DMS153 treated with DMSO at 0.1 percent for 48 hours (cell line): ENCODE measurements at regions not wholly inside any gene's neighbourhood (a gene's known extent, or its start where the extent isn't known, plus 50 kb on each side); places are given as distances from the start of the nearest gene placed in this dataset.

Experiments
- DNase-seq: peaks from one replicate; lab custom pipeline; 2025; ENCODE audit not compliant: unreplicated experiment; lab: John Stamatoyannopoulos, UW

DNA sequence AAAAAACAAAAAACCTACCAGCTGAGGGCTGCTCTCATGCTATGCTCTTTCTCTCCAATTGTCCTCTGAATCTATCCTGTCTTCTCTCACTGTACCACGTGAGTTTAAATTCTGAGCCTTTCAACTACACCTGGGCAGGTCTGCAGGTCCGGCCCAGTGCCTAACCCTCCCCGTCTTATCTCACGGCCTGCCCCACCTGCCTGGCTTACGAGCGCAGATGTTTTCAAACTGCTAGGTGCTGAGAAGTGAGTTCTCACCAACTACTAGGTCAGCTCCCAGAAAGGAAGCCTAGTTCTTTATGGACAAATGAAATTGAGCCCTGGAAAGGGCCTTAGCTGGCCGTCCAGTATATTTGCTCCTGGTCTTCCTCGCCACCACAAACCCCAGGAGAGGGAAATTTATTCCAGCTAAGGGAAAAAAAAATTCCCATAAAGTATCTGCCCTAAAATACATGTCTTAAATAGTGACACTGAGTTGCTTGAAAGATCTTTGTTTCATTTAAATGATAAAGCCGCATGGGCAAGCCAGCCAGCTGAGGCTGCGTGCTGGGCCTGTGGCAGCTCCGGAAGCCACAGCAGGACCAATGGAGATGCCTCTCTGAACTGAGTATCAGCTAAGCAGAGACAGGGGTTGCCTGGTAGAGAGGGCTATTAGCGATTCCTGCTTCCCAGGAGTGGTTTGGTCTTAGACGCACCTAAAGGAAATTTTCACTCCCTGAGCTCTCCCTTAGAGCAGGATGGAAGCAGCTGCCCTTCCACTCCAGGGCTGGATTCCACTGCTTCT lies 92.5 kb upstream of the NCK2 start:
- no peak for DNase-seq

DNA sequence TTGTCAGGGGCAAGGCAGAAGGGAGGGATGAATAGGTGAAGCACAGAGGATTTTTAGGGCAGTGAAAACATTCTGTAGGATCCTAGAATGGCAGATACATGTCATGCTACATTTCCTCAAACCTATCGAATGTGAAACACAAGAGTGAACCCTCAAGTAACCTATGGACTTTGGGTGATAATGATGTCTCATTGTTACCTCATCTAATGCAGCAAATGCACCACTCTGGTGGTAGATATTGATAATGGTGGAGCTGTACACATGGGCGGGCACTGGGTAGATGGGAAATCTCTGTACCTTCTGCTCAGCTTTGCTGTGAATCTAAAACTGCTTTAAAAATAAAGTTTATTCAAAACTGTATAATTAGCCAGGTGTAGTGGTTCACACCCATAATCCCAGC lies 95.2 kb upstream of the NCK2 start:
- no peak for DNase-seq

DNA sequence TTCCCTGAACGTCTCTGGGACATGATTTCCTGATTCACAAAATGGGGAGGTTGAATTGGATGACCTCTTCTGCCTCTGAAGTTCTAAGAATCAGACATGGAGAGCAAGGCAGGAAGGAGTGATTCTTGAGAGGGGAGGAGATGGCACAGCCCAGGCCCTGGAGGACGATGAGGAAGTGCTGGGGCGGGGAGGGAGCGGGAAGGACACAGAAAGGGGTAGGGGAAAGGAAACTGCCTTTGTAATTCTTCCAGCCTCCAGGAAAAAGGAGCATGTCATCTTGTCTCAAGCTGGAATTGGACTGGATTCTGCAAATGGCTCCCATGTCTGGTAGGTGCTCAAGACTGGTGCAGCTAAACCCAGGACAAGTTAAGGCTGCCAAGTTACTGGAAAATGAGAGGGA lies 97.0 kb upstream of the NCK2 start:
- DNase-seq = no peak

DNA sequence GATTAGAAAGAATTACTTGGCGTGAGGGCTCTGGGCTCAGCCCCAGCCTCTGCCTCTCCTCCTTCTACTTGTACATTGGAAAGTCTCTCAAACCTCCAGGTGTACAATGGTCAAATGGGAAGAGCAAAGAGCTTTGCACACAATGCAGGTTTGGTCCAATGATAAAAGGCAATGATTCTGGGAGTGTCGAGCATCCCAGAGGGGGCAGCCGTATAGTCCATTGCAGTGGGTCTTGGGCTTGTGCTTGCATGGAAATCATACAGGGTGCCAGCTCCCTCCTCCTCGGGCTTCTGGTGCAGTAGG lies 98.0 kb upstream of the NCK2 start:
- DNase-seq = no peak

DNA sequence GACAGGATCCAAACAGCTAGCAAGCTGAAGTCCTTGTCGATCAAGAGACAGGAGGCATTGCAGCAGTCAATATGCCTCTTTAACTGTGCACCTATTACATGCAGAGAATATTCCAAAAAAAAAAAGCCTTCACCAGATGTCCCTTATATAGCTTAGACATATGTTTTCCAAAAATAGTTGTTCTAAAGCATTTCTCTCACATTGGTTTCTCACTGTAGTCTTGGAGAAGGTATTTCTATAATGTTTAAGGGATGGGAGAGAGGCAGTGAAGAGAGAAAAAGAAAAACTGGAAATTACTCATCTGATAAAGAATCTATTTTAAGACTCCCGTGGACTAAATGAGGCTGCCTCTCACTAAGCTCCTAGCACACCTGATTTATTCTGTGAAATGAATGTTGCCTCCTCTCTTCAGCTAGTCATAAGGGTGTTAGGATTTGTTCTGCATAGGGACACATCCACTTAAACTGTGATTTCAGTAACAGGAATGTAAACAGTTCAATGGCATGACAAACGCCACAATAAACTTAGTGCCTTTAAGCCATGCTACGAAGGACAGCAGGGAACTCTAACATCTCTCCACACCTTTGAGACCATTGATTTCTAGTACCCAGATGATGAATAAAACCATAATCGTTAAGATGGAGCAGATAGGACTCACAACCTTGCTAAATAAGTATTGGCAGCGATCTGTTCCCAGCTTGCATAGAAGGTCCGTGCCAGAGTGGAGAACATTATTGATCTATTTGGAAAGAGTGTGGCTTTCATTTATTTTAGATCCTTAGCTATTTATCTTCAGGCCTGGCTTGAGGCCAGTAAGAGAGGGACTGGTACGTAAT lies 98.6 kb upstream of the NCK2 start:
- DNase-seq = peak; percentile 2

DNA sequence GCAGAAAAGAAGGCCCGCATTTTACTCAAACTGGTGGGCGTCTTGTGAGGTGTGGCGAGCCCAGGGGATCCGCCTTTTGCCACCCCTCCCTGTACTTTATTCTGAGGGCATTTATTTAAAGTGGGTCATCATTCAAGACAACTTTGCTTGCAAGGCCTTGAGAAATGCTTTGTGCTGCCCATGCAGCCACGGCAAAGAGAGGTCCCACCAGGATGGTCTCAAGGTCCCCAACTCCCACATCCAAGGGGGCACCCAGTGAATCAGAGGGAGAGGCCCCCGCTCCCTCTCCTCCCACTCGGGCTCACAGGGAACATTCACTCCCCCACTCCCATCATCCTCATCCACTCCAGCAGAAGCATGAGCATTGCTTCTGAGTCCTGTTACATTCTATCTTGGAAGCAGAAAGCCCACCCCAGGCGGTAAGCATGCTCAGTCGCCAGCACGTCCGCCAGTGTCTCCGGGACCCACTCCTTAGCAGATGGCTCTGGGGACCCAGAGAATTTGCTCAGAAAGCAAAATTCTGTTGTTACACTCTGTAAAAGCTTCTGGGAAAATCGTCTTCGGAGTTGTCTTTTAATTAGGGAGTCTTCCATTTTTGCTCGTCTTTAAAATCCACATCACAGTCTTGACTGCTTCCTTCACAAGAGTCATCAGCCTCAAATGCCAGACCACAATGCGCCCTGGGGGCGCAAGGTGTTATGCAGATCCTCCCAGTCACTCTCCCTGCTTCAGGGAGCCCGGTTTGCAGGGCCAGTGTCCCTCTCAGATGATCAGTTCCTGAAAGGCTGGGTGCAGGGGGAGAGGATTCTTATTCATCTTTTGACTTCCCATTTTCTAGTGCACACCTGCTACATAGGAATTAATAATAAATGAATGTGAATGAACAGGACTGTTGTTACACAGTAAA lies 99.4 kb upstream of the NCK2 start:
- no peak for DNase-seq

DNA sequence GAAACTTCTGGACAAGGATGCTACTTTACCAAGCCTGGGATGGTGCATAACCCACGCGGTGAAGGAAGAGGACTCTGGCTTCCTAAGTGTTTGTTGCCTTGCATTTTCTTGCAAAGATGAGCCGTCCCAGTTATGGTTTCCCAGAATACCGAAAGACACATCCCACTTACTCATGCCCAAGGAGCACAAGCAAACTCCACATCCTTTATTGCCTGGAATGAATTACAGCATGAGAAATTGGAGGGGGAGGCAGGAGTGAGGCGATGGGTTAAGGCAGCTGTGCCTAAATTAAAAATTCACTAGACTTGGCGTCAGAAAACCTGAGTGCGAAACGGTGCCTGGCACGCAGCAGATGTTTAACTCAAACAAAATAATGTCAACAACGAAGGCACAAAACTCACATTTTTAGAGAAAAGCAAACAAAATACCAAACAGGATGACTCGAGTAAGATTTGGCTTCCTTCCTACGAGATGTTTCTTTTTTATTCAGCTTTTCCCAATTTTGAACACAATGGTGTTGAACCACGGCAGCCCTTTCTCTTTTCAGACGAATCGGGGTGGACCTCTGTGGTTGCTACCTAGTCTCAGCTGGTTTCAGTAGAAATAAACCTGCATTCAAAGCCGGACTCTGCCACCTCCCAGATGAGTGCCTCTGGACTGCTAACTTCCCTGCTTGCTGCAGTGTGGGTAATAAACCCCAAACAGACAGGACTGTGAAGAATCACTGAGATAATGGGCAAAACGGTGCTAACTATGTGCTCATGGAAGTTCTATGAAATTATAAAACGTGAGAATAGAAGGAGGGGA lies 100.3 kb upstream of the NCK2 start:
- DNase-seq = no peak

DNA sequence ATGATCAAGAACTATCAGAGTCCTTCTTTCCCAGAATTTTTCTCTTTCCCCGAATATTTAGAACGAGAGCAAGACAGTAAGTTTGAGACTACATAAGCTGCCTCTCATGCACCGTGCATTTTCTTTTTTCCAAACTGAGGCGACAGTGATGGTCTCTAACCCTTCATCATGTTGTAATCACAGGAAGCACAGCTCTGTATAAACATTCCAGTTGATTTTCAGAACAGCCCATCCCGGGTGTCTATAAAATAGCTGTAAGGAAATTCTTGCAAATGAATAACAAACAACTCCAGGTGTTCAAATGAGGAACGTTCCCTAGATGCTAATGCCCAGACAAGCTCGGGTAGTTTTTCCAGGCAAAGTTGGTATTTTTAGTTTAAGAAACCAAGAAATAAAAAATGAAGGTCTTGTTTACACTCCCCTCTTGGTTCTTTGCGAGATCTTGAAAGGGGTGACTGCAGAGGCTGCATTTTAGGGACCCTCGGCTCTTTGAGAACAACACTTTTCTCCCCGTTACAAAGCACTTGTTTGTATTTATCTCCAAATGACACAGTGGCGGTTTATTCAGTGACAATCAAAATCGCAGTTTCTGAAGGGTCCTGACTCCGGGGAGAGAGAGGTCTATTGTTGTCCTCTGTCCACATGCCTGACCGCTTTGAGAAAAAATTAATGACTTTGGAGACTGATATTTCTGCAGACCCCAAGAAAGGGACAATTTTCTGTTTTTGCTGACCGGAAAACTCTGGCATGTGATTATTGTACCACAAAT lies 101.1 kb upstream of the NCK2 start:
- no peak for DNase-seq

DNA sequence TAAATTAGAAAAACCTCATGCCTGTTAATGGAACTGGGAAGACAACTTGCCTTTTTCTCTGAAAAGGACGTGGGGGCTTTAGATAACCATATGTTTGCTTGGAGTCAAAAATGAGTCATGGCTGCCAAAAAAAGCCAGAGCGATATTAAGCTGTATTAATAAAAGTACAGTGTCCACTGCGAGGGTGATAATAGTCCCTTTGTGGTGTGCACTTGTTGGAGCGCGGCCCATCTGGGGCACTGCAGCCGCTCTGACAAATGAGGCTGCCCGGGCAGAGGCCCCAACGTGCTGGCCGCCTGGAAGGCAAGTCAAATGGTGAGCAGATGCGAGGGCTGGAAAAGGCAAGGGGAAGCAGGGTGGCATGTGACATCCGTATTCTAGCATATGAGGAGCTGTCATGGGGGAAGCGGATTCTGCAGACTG lies 103.3 kb upstream of the NCK2 start:
- DNase-seq = no peak

DNA sequence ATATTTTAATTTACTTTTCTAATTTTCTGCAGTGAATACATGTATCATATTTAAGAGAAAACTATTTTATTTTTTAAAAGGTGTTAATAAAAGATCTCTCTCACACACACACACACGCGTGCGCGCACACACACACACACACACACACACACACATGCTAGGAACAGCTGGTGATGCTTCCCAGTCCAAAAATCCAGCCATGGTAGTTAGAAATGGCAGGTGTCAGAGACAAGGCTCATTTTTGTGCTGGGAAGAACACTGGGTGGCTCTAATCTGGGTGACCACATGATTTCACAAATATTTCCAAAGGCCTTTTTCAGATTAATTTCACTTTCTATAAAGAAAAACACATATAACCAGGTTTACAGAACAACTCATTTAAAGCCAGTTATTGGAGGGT lies 104.5 kb upstream of the NCK2 start:
- no peak for DNase-seq

DNA sequence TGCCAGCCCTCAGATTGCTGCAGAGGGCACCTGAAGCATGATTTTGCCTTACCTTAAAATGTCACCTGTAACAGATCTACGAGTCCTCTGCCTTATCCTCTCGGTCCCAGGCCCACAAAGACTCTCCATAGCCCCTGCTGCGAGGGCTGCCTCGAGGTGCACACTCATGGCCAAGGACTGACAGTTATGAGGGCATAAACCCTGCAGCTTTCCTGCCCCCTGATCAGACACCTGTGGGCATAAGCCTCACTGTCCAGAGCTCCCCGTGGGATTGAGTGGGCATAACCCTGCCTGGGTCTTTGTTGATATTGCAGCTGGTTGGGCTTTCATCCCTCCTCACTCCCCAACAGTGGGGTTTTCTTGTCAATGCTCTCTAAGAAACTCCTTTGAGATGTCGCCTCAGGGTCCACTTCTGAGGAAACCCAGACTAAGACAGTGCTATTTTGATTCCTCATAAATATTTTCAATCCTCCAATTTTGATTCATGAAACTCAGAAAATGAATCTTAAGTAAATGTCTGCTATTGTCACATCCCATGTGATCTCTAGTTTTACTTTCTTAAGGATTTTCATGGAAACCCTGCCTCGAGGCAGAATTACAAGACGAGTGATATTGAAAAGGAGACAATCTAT lies 108.5 kb upstream of the NCK2 start:
- DNase-seq = no peak

DNA sequence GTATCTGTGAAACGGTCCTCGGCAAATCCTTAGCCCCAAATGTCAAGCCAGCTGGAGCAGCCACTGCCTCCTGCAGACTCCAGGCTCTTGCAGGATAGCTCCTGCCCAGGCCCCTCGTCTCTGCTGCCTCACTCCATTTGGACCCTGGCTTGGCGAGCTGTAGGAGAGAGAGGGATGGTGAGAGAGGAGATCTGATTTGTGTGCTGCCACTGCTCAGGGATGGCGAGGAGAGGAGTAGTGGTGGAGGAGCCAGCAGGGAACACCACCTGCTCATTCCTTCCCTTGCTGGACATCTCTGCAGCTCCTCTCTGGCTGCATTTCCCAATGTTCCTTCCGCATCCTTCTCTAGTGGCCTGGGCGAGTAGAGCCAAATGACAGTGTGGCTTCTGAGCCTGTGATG lies 109.1 kb upstream of the NCK2 start:
- DNase-seq = no peak

DNA sequence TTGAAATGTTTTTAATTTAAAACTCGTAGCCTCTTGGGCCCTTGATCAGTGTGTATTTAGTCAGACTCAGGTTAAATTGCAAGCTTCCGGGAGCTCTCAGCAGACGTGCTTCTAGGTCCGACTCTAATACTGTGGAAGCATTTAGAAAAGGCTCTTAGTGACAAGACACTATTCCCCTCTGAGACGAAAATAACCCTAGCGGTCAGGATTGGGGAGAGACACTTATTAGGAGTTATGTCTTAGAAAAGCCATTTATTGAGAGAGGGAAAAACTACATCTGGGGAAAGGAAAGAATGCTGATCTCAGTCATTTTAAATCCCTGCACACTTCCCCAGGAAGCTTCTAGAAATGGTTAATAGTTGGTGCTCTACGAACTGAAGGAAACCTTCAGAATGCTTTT lies 110.5 kb upstream of the NCK2 start:
- DNase-seq = no peak

DNA sequence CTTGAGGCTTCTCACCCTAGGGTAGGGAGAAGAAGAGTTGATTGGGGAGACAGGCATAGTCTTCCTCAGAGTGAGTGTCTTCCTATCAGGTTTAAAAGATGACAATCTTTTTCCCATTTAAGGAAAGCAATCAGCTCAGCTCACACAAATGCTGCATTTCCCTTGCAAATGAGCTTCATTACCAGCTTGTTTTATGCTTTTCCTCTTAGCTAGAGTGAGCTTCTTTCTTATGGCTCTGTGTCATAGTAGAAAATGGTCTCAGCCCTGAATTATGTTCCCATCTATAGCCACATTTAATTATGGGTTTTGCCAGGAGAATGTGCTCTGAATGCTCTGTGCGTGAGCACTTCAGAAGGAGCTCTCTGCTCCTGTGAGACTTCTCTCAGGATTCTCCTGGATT lies 112.8 kb upstream of the NCK2 start:
- DNase-seq = no peak

DNA sequence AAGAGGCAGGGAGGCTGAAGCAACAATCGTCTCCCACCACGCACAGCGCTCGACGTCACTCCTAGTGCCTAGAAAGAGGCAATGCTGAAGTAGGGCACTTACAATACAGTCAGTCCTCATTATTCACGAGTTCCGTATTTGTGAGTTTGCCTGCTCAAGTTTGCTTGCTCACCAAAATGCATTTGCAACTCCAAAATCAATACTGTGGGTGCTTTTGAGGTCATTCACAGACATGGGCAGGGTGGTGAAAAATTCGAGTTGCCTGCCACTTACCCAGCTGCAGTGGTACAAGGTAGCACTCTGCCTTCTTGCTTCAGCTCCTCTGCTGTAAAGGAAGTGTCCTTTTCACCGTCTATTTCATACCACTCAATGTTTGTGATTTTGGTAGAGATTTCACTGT lies 113.7 kb upstream of the NCK2 start:
- DNase-seq = no peak

DNA sequence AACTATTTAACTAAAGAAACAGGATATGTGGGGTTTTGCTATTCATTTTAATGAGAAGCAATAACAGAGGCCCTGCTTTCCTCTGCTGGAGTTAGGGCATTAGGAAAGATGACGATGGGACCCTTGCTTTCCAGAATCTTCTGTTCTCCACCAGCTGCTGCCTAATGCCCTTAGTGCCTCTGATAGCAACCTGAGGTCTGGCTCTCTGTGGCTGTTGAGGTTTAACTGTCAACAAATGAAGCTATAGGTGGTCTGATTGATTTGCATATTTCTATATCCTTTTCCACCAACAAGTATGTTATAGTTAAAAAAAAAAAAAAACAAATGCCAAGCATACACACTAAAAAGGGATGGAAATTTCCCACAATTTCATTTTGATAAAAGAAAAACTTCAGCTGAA lies 115.1 kb upstream of the NCK2 start:
- DNase-seq = no peak

DNA sequence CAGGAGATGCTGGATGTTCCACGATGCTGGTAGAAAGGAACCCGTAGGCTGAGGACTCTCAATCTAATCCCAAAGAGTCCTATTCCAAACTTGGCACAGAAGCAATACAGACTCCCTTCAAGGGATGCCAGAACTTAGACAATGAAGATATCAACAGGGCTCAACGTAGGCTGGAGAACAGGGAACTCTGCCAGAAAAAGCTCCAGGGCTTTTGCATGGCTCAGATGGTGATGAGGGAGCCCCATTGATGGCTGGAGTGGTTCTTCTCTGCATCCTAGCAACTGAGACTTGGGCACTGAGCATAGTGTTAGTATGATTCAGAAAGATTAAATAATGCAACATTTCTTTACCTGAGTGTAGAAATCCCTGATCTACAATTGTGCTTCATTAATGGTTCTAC lies 117.2 kb upstream of the NCK2 start:
- no peak for DNase-seq

DNA sequence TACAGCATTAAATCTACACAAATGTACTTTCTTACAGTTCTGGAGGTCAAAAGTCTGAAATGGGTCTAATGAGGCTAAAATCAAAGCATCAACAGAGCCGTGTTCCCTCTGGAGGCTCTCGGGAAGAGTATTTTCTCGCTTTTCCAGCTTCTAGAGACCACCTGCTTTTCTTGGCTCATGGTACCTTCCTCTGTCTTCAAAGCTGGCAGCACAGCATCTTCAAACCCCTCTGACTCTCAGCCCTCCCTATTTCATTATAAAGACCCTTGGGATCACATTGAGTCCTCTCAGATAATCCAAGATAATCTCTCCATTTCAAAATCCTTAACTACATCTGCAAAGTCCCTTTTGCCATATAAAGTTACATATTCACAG lies 117.8 kb upstream of the NCK2 start:
- DNase-seq = no peak

DNA sequence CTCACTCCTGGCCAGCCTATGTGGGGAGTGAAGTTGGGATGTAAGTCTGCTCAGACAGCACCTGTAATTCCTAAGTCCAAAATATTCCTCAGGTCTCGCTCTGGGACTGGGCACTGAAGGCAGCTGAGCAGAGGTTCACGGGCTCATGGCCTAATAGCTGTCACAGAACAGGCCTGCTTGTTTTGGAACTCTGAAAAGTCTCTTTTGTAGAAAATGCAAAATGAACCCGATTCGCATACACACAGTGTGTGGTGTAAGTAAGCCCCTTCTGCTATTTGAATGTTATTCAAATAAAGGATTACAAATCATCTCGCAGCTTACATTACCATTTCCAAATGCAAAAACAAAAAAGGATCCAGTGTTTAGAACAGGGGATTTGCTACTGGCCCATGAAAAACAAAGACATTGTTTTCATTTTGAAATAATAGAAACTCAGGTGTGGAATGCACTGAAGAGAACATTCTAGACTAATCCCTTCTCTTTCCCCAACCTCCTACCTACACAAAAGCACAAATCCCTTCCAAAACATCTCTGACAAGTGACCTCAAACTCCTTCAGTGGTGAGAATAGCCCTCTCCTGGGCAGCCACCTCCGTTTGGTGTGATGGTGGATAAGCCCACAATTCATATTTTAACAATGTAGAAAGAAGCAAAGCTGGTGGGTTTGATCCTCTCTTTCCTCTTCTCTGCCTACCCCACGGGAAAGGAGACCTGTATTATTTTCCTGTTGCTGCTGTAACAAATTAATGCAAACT lies 118.3 kb upstream of the NCK2 start:
- no peak for DNase-seq
